Gastrocnemius medialis (tissue), 4 donors: ENCODE measurements at regions not wholly inside any gene's neighbourhood (a gene's known extent, or its start where the extent isn't known, plus 50 kb on each side); places are given as distances from the start of the nearest gene placed in this dataset.

Source experiments
- CTCF ChIP-seq, 5 experiments: fragments of 450-650 bp in 3 of 5; fragments of 200-600 bp in 2 of 5; sonication (generic) in 2 of 5; IDR thresholded peaks in 4 of 5; conservative IDR thresholded peaks in 1 of 5; 1 replicate in 4 of 5; 2 replicates in 1 of 5; pipeline ENCODE4 v1.5.1; 2016 to 2019; ENCODE audit warnings: antibody characterized with exemption in 5 of 5, mild to moderate bottlenecking in 3 of 5, moderate library complexity in 3 of 5
- POLR2A ChIP-seq, 2 donors: fragments of 450-650 bp; IDR thresholded peaks; one replicate each; pipeline ENCODE4 v1.6.1; 2017; ENCODE audit warnings: antibody characterized with exemption in 2 of 2, mild to moderate bottlenecking in 2 of 2, moderate library complexity in 2 of 2

DNA sequence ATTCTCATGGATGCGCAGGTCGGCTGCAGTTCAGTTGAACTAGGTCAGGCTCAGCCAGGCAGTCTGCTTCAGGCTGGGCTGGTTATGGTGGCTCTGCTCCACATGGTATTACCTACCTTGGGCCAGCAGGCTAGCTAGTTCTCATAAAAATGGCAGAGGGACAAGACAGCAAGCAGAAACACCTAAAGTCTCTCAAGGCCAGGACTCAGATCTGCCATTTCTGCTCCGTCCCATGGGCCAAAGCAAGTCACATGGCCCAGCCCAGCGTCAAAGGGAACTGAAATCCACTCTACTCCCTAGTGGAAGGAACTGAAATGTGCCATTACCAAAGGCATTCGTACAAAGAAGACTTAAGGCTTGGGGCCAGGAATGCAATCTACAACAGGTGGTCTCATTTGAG is 160.0 kb downstream of the TMEM132E start:
- TF ChIP-seq CTCF (IDR thresholded peaks at IDR 0.05 in 4 of 5, conservative IDR thresholded peaks at IDR 0.05 in 1 of 5) (no peak), POLR2A (IDR thresholded peaks at IDR 0.05) (no peak)
